ENCODE measurements at regions not wholly inside any gene's neighbourhood (a gene's known extent, or its start where the extent isn't known, plus 50 kb on each side); places are given as distances from the start of the nearest gene placed in this dataset.

DNA sequence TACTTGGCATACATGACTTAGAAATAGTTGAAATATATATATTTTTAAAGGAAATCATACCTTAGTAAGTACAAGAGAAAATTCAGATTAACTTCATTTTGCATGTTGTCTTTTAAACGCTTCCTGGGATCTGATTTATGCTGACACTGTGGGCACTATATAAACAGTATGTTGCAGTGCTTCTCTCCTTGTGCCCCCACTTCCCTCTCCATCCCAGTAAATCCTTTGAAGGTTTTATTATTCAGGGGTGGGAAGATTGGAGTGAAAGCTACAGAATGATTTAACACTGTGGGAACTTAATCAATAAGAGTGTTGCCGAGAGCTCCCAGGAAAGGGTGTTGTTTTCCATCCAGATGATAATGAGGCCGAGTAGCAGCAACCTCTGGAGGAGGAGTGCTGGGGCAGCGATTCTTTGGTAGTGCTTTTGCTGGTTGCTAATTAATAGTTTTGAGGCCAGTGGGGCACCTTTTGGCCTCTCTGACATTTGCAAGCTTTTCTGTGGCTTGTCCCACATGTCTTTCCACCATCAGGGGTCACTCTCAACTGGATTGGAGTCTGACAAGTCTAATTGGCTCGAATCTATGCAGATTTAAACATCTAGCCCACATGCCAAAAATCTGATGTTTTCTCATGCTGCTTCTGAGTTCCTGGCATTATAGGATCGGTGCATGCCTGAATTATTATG, 183.0 kb upstream of the MMS22L start:
- no peak for TF ChIP-seq POLR2A (IDR thresholded peaks at IDR 0.05)
- TF ChIP-seq, protein P1, sequence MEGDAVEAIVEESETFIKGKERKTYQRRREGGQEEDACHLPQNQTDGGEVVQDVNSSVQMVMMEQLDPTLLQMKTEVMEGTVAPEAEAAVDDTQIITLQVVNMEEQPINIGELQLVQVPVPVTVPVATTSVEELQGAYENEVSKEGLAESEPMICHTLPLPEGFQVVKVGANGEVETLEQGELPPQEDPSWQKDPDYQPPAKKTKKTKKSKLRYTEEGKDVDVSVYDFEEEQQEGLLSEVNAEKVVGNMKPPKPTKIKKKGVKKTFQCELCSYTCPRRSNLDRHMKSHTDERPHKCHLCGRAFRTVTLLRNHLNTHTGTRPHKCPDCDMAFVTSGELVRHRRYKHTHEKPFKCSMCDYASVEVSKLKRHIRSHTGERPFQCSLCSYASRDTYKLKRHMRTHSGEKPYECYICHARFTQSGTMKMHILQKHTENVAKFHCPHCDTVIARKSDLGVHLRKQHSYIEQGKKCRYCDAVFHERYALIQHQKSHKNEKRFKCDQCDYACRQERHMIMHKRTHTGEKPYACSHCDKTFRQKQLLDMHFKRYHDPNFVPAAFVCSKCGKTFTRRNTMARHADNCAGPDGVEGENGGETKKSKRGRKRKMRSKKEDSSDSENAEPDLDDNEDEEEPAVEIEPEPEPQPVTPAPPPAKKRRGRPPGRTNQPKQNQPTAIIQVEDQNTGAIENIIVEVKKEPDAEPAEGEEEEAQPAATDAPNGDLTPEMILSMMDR (IDR thresholded peaks at IDR 0.05) = no peak
